Subcutaneous abdominal adipose tissue (tissue), 5 donors: ENCODE measurements at regions not wholly inside any gene's neighbourhood (a gene's known extent, or its start where the extent isn't known, plus 50 kb on each side); places are given as distances from the start of the nearest gene placed in this dataset.
"Not testable (repeated sequence)": the region's sequence is repeated elsewhere in the genome, so short reads cannot be mapped to it uniquely, and the experiment has no call there.

Source experiments
- H3K27ac ChIP-seq: one replicate; pipeline ENCODE4 v1.7.0; 2013; ENCODE audit warnings: low read depth, mild to moderate bottlenecking, inconsistent platforms, low read length, moderate library complexity
- H3K27me3 ChIP-seq, 5 donors: one replicate each; pipeline ENCODE4 v1.7.0; 2013; ENCODE audit warnings: low read length in 5 of 5, inconsistent platforms in 1 of 5; ENCODE audit not compliant: control insufficient read depth in 5 of 5, insufficient read depth in 4 of 5
- H3K36me3 ChIP-seq, 5 donors: one replicate each; pipeline ENCODE4 v1.7.0; 2013; ENCODE audit warnings: low read length in 5 of 5; ENCODE audit not compliant: control insufficient read depth in 5 of 5, insufficient read depth in 5 of 5
- H3K4me1 ChIP-seq, 5 donors: one replicate each; pipeline ENCODE4 v1.7.0; 2013; ENCODE audit warnings: low read length in 5 of 5, mild to moderate bottlenecking in 3 of 5, moderate library complexity in 1 of 5; ENCODE audit not compliant: control insufficient read depth in 5 of 5, insufficient read depth in 5 of 5
- H3K4me3 ChIP-seq, 5 donors: one replicate each; pipeline ENCODE4 v1.7.0; 2013; ENCODE audit warnings: low read length in 5 of 5, low read depth in 1 of 5
- H3K9ac ChIP-seq, 5 donors: one replicate each; pipeline ENCODE4 v1.7.0; 2013; ENCODE audit warnings: low read length in 5 of 5, mild to moderate bottlenecking in 4 of 5, moderate library complexity in 3 of 5
- H3K9me3 ChIP-seq, 5 donors: one replicate each; pipeline ENCODE4 v1.7.0; 2013; ENCODE audit warnings: low read length in 5 of 5; ENCODE audit not compliant: control insufficient read depth in 5 of 5
- donor health status: healthy.
- donor health status: healthy.
- donor health status: healthy.
- donor health status: healthy.
- donor health status: healthy.

- peaks cover 0 to 2% (median 0%) of the 10 kb centered on the region in 5 donors for H3K9me3 ChIP-seq
- no peaks in the 10 kb centered on the region for H3K27me3 ChIP-seq
- H3K27ac ChIP-seq: no peak overlapping the region
- H3K36me3 ChIP-seq: no peaks in the 10 kb centered on the region
- H3K4me1 ChIP-seq: peaks cover 5 to 42% (median 14%) of the 10 kb centered on the region in 5 donors
- no peak overlapping the region for H3K4me3 ChIP-seq
- no peak overlapping the region for H3K9ac ChIP-seq
These were observed 418.3 kb upstream of the CDIN1 start for GRCh38 chr15:36161108-36161507.

- H3K4me1 ChIP-seq: peaks cover 5 to 36% (median 11%) of the 10 kb centered on the region in 5 donors
- H3K27ac ChIP-seq: peak overlapping the region; percentile 2
- no peak overlapping the region for H3K9ac ChIP-seq
- no peaks in the 10 kb centered on the region for H3K27me3 ChIP-seq
- no peaks in the 10 kb centered on the region for H3K36me3 ChIP-seq
- no peak overlapping the region for H3K4me3 ChIP-seq
- peaks cover 0 to 2% (median 0%) of the 10 kb centered on the region in 5 donors for H3K9me3 ChIP-seq
These were observed 417.6 kb upstream of the CDIN1 start for GRCh38 chr15:36161771-36162212.

GRCh38 chr15:36163983-36164382 is 415.4 kb upstream of the CDIN1 start:
- not testable (repeated sequence) for H3K9me3 ChIP-seq, H3K9ac ChIP-seq, H3K27ac ChIP-seq, H3K4me3 ChIP-seq, H3K27me3 ChIP-seq, H3K36me3 ChIP-seq
- peaks cover 0 to 15% (median 3%) of the 10 kb centered on the region in 5 donors for H3K4me1 ChIP-seq

GRCh38 chr15:36172955-36173354 is 406.5 kb upstream of the CDIN1 start:
- Histone ChIP-seq H3K9me3 (no peaks in the 10 kb centered on the region), H3K27ac (no peak overlapping the region), H3K27me3 (no peaks in the 10 kb centered on the region), H3K4me1 (peaks cover 0 to 5% (median 4%) of the 10 kb centered on the region in 5 donors), H3K4me3 (no peak overlapping the region), H3K9ac (no peak overlapping the region), H3K36me3 (no peaks in the 10 kb centered on the region)

GRCh38 chr15:36175186-36175740 is 404.2 kb upstream of the CDIN1 start:
- Histone ChIP-seq H3K4me1 (peaks cover 0 to 11% (median 5%) of the 10 kb centered on the region in 5 donors), H3K9ac (no peak overlapping the region), H3K36me3 (no peaks in the 10 kb centered on the region), H3K9me3 (no peaks in the 10 kb centered on the region), H3K4me3 (no peak overlapping the region), H3K27ac (no peak overlapping the region), H3K27me3 (no peaks in the 10 kb centered on the region)

- H3K4me3 ChIP-seq: no peak overlapping the region
- no peaks in the 10 kb centered on the region for H3K36me3 ChIP-seq
- H3K27ac ChIP-seq: no peak overlapping the region
- H3K9me3 ChIP-seq: no peaks in the 10 kb centered on the region
- H3K9ac ChIP-seq: no peak overlapping the region
- H3K27me3 ChIP-seq: no peaks in the 10 kb centered on the region
- H3K4me1 ChIP-seq: peaks cover 0 to 11% (median 5%) of the 10 kb centered on the region in 5 donors
These were observed 403.6 kb upstream of the CDIN1 start for GRCh38 chr15:36175741-36176291.

- H3K27me3 ChIP-seq: no peaks in the 10 kb centered on the region
- no peak overlapping the region for H3K27ac ChIP-seq
- H3K4me3 ChIP-seq: no peak overlapping the region
- no peaks in the 10 kb centered on the region for H3K36me3 ChIP-seq
- H3K9me3 ChIP-seq: no peaks in the 10 kb centered on the region
- peaks cover 0 to 11% (median 5%) of the 10 kb centered on the region in 5 donors for H3K4me1 ChIP-seq
- H3K9ac ChIP-seq: no peak overlapping the region
These were observed 401.7 kb upstream of the CDIN1 start for GRCh38 chr15:36177590-36178302.

GRCh38 chr15:36178303-36178633 is 401.2 kb upstream of the CDIN1 start:
- H3K27me3 ChIP-seq: no peaks in the 10 kb centered on the region
- H3K36me3 ChIP-seq: no peaks in the 10 kb centered on the region
- no peak overlapping the region for H3K27ac ChIP-seq
- H3K9me3 ChIP-seq: no peaks in the 10 kb centered on the region
- no peak overlapping the region for H3K9ac ChIP-seq
- no peak overlapping the region for H3K4me3 ChIP-seq
- peaks cover 0 to 8% (median 5%) of the 10 kb centered on the region in 5 donors for H3K4me1 ChIP-seq

GRCh38 chr15:36183201-36183600 is 396.2 kb upstream of the CDIN1 start:
- Histone ChIP-seq H3K27me3 (no peaks in the 10 kb centered on the region), H3K36me3 (no peaks in the 10 kb centered on the region), H3K9ac (no peak overlapping the region), H3K27ac (no peak overlapping the region), H3K4me1 (peaks cover 0 to 4% (median 0%) of the 10 kb centered on the region in 5 donors), H3K4me3 (no peak overlapping the region), H3K9me3 (no peaks in the 10 kb centered on the region)

GRCh38 chr15:36185438-36185837 is 394.0 kb upstream of the CDIN1 start:
- no peak overlapping the region for H3K27ac ChIP-seq

More at GRCh38 chr15:36185438-36185837, 394.0 kb upstream of the CDIN1 start:
- Histone ChIP-seq H3K4me1 (no peaks in the 10 kb centered on the region), H3K36me3 (no peaks in the 10 kb centered on the region), H3K27me3 (no peaks in the 10 kb centered on the region), H3K9me3 (no peaks in the 10 kb centered on the region), H3K9ac (no peak overlapping the region), H3K4me3 (no peak overlapping the region)
